ENCODE measurements at regions not wholly inside any gene's neighbourhood (a gene's known extent, or its start where the extent isn't known, plus 50 kb on each side); places are given as distances from the start of the nearest gene placed in this dataset.

GRCh38 chr1:34270181-34270580 is 93.5 kb downstream of the C1orf94 start:
- no peak for DNase-seq (ENCODE audit: extremely low spot score)
- 51% methylated on average over 3 of the region's 3 CpGs for WGBS
- no peaks in the 10 kb centered on the region for H3K4me1 ChIP-seq (ENCODE audit: insufficient read depth)
- no peaks in the 10 kb centered on the region for H3K36me3 ChIP-seq (ENCODE audit: insufficient read depth)
- no peak overlapping the region for H3K27ac ChIP-seq (ENCODE audit: low read depth)
- H3K4me3 ChIP-seq (ENCODE audit: low read depth, low read length): no peak overlapping the region

- no peak for DNase-seq (ENCODE audit: extremely low spot score)
- H3K36me3 ChIP-seq (ENCODE audit: insufficient read depth): no peaks in the 10 kb centered on the region
- WGBS: 87% methylated on average over 4 of the region's 4 CpGs
- H3K4me1 ChIP-seq (ENCODE audit: insufficient read depth): no peaks in the 10 kb centered on the region
- H3K27ac ChIP-seq (ENCODE audit: low read depth): no peak overlapping the region
- no peak overlapping the region for H3K4me3 ChIP-seq (ENCODE audit: low read depth, low read length)
Observed at GRCh38 chr1:34272152-34272551, 95.4 kb downstream of the C1orf94 start.

- Histone ChIP-seq H3K27ac (ENCODE audit: low read depth) (no peak overlapping the region), H3K36me3 (ENCODE audit: insufficient read depth) (no peaks in the 10 kb centered on the region), H3K4me3 (ENCODE audit: low read depth, low read length) (no peak overlapping the region), H3K4me1 (ENCODE audit: insufficient read depth) (no peaks in the 10 kb centered on the region)
- no peak for DNase-seq (ENCODE audit: extremely low spot score)
- 93% methylated on average over 3 of the region's 3 CpGs for WGBS
Observed at GRCh38 chr1:34275150-34275549, 98.4 kb downstream of the C1orf94 start.

GRCh38 chr1:34276606-34277005 is 99.9 kb downstream of the C1orf94 start:
- no peak for DNase-seq (ENCODE audit: extremely low spot score)
- H3K4me3 ChIP-seq (ENCODE audit: low read depth, low read length): no peak overlapping the region
- no peak overlapping the region for H3K27ac ChIP-seq (ENCODE audit: low read depth)
- no peaks in the 10 kb centered on the region for H3K36me3 ChIP-seq (ENCODE audit: insufficient read depth)
- no peaks in the 10 kb centered on the region for H3K4me1 ChIP-seq (ENCODE audit: insufficient read depth)

GRCh38 chr1:34277150-34277549 is 100.4 kb downstream of the C1orf94 start:
- WGBS: 87% methylated on average over 2 of the region's 2 CpGs
- DNase-seq (ENCODE audit: extremely low spot score): no peak
- no peaks in the 10 kb centered on the region for H3K4me1 ChIP-seq (ENCODE audit: insufficient read depth)
- no peaks in the 10 kb centered on the region for H3K36me3 ChIP-seq (ENCODE audit: insufficient read depth)
- H3K27ac ChIP-seq (ENCODE audit: low read depth): no peak overlapping the region
- no peak overlapping the region for H3K4me3 ChIP-seq (ENCODE audit: low read depth, low read length)

GRCh38 chr1:34278211-34278610 is 101.5 kb downstream of the C1orf94 start:
- Histone ChIP-seq H3K36me3 (ENCODE audit: insufficient read depth) (no peaks in the 10 kb centered on the region), H3K27ac (ENCODE audit: low read depth) (no peak overlapping the region), H3K4me1 (ENCODE audit: insufficient read depth) (no peaks in the 10 kb centered on the region), H3K4me3 (ENCODE audit: low read depth, low read length) (no peak overlapping the region)
- WGBS: 39% methylated on average over 4 of the region's 4 CpGs
- no peak for DNase-seq (ENCODE audit: extremely low spot score)

GRCh38 chr1:34279971-34280370 is 103.3 kb downstream of the C1orf94 start:
- Histone ChIP-seq H3K36me3 (ENCODE audit: insufficient read depth) (no peaks in the 10 kb centered on the region), H3K27ac (ENCODE audit: low read depth) (no peak overlapping the region), H3K4me1 (ENCODE audit: insufficient read depth) (no peaks in the 10 kb centered on the region), H3K4me3 (ENCODE audit: low read depth, low read length) (no peak overlapping the region)
- 92% methylated on average over 1 of the region's 1 CpG for WGBS
- no peak for DNase-seq (ENCODE audit: extremely low spot score)

- Histone ChIP-seq H3K4me3 (ENCODE audit: low read depth, low read length) (no peak overlapping the region), H3K27ac (ENCODE audit: low read depth) (no peak overlapping the region), H3K36me3 (ENCODE audit: insufficient read depth) (no peaks in the 10 kb centered on the region), H3K4me1 (ENCODE audit: insufficient read depth) (no peaks in the 10 kb centered on the region)
- WGBS: 83% methylated on average over 4 of the region's 4 CpGs
- DNase-seq (ENCODE audit: extremely low spot score): no peak
Observed at GRCh38 chr1:34280509-34280908, 103.8 kb downstream of the C1orf94 start.

- H3K4me1 ChIP-seq (ENCODE audit: insufficient read depth): no peaks in the 10 kb centered on the region
- no peak overlapping the region for H3K4me3 ChIP-seq (ENCODE audit: low read depth, low read length)
- H3K27ac ChIP-seq (ENCODE audit: low read depth): no peak overlapping the region
- DNase-seq (ENCODE audit: extremely low spot score): no peak
- 76% methylated on average over 3 of the region's 3 CpGs for WGBS
- H3K36me3 ChIP-seq (ENCODE audit: insufficient read depth): no peaks in the 10 kb centered on the region
Observed at GRCh38 chr1:34283142-34283541, 106.4 kb downstream of the C1orf94 start.

GRCh38 chr1:34286511-34286910 is 109.8 kb downstream of the C1orf94 start:
- no peaks in the 10 kb centered on the region for H3K4me1 ChIP-seq (ENCODE audit: insufficient read depth)
- WGBS: 74% methylated on average over 6 of the region's 6 CpGs
- no peaks in the 10 kb centered on the region for H3K36me3 ChIP-seq (ENCODE audit: insufficient read depth)
- H3K4me3 ChIP-seq (ENCODE audit: low read depth, low read length): no peak overlapping the region
- no peak overlapping the region for H3K27ac ChIP-seq (ENCODE audit: low read depth)
- DNase-seq (ENCODE audit: extremely low spot score): no peak

- H3K27ac ChIP-seq (ENCODE audit: low read depth): no peak overlapping the region
- no peaks in the 10 kb centered on the region for H3K36me3 ChIP-seq (ENCODE audit: insufficient read depth)
- H3K4me3 ChIP-seq (ENCODE audit: low read depth, low read length): no peak overlapping the region
- WGBS: 72% methylated on average over 2 of the region's 2 CpGs
- H3K4me1 ChIP-seq (ENCODE audit: insufficient read depth): no peaks in the 10 kb centered on the region
- DNase-seq (ENCODE audit: extremely low spot score): no peak
Observed at GRCh38 chr1:34290831-34291230, 114.1 kb downstream of the C1orf94 start.

GRCh38 chr1:34292472-34292871 is 115.8 kb downstream of the C1orf94 start:
- DNase-seq (ENCODE audit: extremely low spot score): no peak
- WGBS: 51% methylated on average over 2 of the region's 2 CpGs

GRCh38 chr1:34296059-34296458 is 119.4 kb downstream of the C1orf94 start:
- no peaks in the 10 kb centered on the region for H3K36me3 ChIP-seq (ENCODE audit: insufficient read depth)
- H3K27ac ChIP-seq (ENCODE audit: low read depth): no peak overlapping the region
- H3K4me3 ChIP-seq (ENCODE audit: low read depth, low read length): no peak overlapping the region
- no peaks in the 10 kb centered on the region for H3K4me1 ChIP-seq (ENCODE audit: insufficient read depth)
- DNase-seq (ENCODE audit: extremely low spot score): no peak
- 65% methylated on average over 6 of the region's 6 CpGs for WGBS

More at GRCh38 chr1:34292472-34292871, 115.8 kb downstream of the C1orf94 start:
- Histone ChIP-seq H3K4me1 (ENCODE audit: insufficient read depth) (no peaks in the 10 kb centered on the region), H3K36me3 (ENCODE audit: insufficient read depth) (no peaks in the 10 kb centered on the region), H3K4me3 (ENCODE audit: low read depth, low read length) (no peak overlapping the region), H3K27ac (ENCODE audit: low read depth) (no peak overlapping the region)

- Histone ChIP-seq H3K27ac (ENCODE audit: low read depth) (no peak overlapping the region), H3K4me3 (ENCODE audit: low read depth, low read length) (no peak overlapping the region), H3K36me3 (ENCODE audit: insufficient read depth) (no peaks in the 10 kb centered on the region), H3K4me1 (ENCODE audit: insufficient read depth) (no peaks in the 10 kb centered on the region)
- 93% methylated on average over 1 of the region's 1 CpG for WGBS
- DNase-seq (ENCODE audit: extremely low spot score): no peak
Observed at GRCh38 chr1:34302798-34303197, 126.1 kb downstream of the C1orf94 start.

- DNase-seq (ENCODE audit: extremely low spot score): no peak
- no peak overlapping the region for H3K4me3 ChIP-seq (ENCODE audit: low read depth, low read length)
- no peaks in the 10 kb centered on the region for H3K4me1 ChIP-seq (ENCODE audit: insufficient read depth)
- no peaks in the 10 kb centered on the region for H3K36me3 ChIP-seq (ENCODE audit: insufficient read depth)
- H3K27ac ChIP-seq (ENCODE audit: low read depth): no peak overlapping the region
Observed at GRCh38 chr1:34303218-34303617, 126.5 kb downstream of the C1orf94 start.
